HEK293T (cell line): ENCODE measurements at regions not wholly inside any gene's neighbourhood (a gene's known extent, or its start where the extent isn't known, plus 50 kb on each side); places are given as distances from the start of the nearest gene placed in this dataset.

Experiments used
- ARNT ChIP-seq: fragments of 450-650 bp; IDR thresholded peaks from 2 replicates; pipeline ENCODE4 v1.6.1; 2017; ENCODE audit warnings: mild to moderate bottlenecking
- BHLHE40 ChIP-seq: fragments of 450-650 bp; IDR thresholded peaks from 2 replicates; pipeline ENCODE4 v1.6.1; 2016; ENCODE audit warnings: mild to moderate bottlenecking, moderate library complexity, borderline replicate concordance
- CTBP1 ChIP-seq: fragments of 450-650 bp; IDR thresholded peaks from 2 replicates; pipeline ENCODE4 v1.6.1; 2016; ENCODE audit warnings: borderline replicate concordance
- ELF4 ChIP-seq: fragments of 450-650 bp; IDR thresholded peaks from 2 replicates; pipeline ENCODE4 v1.6.1; 2017; ENCODE audit warnings: antibody characterized with exemption
- FOXA1 ChIP-seq: fragments of 450-650 bp; IDR thresholded peaks from 2 replicates; pipeline ENCODE4 v1.6.1; 2016; ENCODE audit warnings: mild to moderate bottlenecking
- FOXM1 ChIP-seq: fragments of 450-650 bp; IDR thresholded peaks from 2 replicates; pipeline ENCODE4 v1.6.1; 2017; ENCODE audit warnings: mild to moderate bottlenecking, borderline replicate concordance
- HDGF ChIP-seq: fragments of 450-650 bp; IDR thresholded peaks from 2 replicates; pipeline ENCODE4 v1.6.1; 2017; ENCODE audit warnings: antibody characterized with exemption, borderline replicate concordance
- L3MBTL2 ChIP-seq: fragments of 450-650 bp; conservative IDR thresholded peaks from 2 replicates; pipeline ENCODE4 v1.6.1; 2016; ENCODE audit warnings: mild to moderate bottlenecking
- SP1 ChIP-seq: fragments of 450-650 bp; IDR thresholded peaks from 2 replicates; pipeline ENCODE4 v1.6.1; 2017
- SUZ12 ChIP-seq: fragments of 450-650 bp; IDR thresholded peaks from 2 replicates; pipeline ENCODE4 v1.6.1; 2016; ENCODE audit warnings: mild to moderate bottlenecking
- TARDBP ChIP-seq: fragments of 450-650 bp; IDR thresholded peaks from 2 replicates; pipeline ENCODE4 v1.6.1; 2016
- TF ChIP-seq, protein P1 (sequence below): fragments of 450-650 bp; IDR thresholded peaks from 2 replicates; pipeline ENCODE4 v1.6.1; 2016

GRCh38 chr22:48510599-48510998, 1317.1 kb downstream of the BRD1 start:
- no peak for TF ChIP-seq TARDBP
- TF ChIP-seq ARNT = no peak
- no peak for TF ChIP-seq ELF4
- TF ChIP-seq SUZ12 = no peak
- TF ChIP-seq FOXM1 = no peak
- no peak for TF ChIP-seq FOXA1
- TF ChIP-seq L3MBTL2 = no peak
- no peak for TF ChIP-seq CTBP1
- TF ChIP-seq, protein P1, sequence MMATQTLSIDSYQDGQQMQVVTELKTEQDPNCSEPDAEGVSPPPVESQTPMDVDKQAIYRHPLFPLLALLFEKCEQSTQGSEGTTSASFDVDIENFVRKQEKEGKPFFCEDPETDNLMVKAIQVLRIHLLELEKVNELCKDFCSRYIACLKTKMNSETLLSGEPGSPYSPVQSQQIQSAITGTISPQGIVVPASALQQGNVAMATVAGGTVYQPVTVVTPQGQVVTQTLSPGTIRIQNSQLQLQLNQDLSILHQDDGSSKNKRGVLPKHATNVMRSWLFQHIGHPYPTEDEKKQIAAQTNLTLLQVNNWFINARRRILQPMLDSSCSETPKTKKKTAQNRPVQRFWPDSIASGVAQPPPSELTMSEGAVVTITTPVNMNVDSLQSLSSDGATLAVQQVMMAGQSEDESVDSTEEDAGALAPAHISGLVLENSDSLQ = no peak
- no peak for TF ChIP-seq HDGF
- no peak for TF ChIP-seq SP1
- TF ChIP-seq BHLHE40 = no peak
